Left ventricle myocardium inferior (tissue), 1 donor: ENCODE measurements at regions not wholly inside any gene's neighbourhood (a gene's known extent, or its start where the extent isn't known, plus 50 kb on each side); places are given as distances from the start of the nearest gene placed in this dataset.
A peak's percentile ranks its signal among the peaks of the same experiment; 100 is the strongest.
"Not testable (repeated sequence)": the region's sequence is repeated elsewhere in the genome, so short reads cannot be mapped to it uniquely, and the experiment has no call there.

Experiments used
- DNase-seq: peaks from one replicate; pipeline ENCODE4 v3.0.0-alpha.2; 2020
- H3K27ac ChIP-seq: fragments of 200-600 bp; replicated peaks from 2 replicates; pipeline ENCODE4 v1.8.0; 2021
- H3K27me3 ChIP-seq: fragments of 200-600 bp; 2 replicates; pipeline ENCODE4 v1.8.0; 2021; ENCODE audit warnings: low read depth
- H3K36me3 ChIP-seq: fragments of 200-600 bp; 2 replicates; pipeline ENCODE4 v1.8.0; 2021
- H3K4me1 ChIP-seq: fragments of 200-600 bp; 2 replicates; pipeline ENCODE4 v1.8.0; 2021
- H3K4me3 ChIP-seq: fragments of 200-600 bp; 2 replicates; pipeline ENCODE4 v1.8.0; 2021; ENCODE audit warnings: mild to moderate bottlenecking, moderate library complexity
- H3K9me3 ChIP-seq: fragments of 200-600 bp; replicated peaks from 2 replicates; pipeline ENCODE4 v1.8.0; 2021
- CTCF ChIP-seq: fragments of 200-600 bp; IDR thresholded peaks from 2 replicates; pipeline ENCODE4 v1.8.0; 2021; ENCODE audit warnings: antibody characterized with exemption, mild to moderate bottlenecking, borderline replicate concordance
- intact Hi-C: fragments of 100-400 bp; cut with micrococcal nuclease; formaldehyde crosslinking; loops from one replicate; pipeline ENCODE4 v1.11.0; 2022
- donor health status: DM: no; HTN: yes; CAD: no; lungs with severe emphysema.

GRCh38 chr17:30706461-30707335, 117.8 kb downstream of the CRLF3 start:
- H3K4me3 ChIP-seq, H3K27ac ChIP-seq, DNase-seq, H3K9me3 ChIP-seq, H3K36me3 ChIP-seq, intact Hi-C loops: not testable (repeated sequence)
- peaks cover 54% of the 10 kb centered on the region for H3K27me3 ChIP-seq
- H3K4me1 ChIP-seq, result peaks cover 24% of the 10 kb centered on the region

- H3K27ac ChIP-seq, H3K4me3 ChIP-seq, intact Hi-C loops, H3K9me3 ChIP-seq, H3K36me3 ChIP-seq, DNase-seq: not testable (repeated sequence)
- Histone ChIP-seq H3K4me1 (peaks cover 24% of the 10 kb centered on the region), H3K27me3 (peaks cover 61% of the 10 kb centered on the region)
These were observed 118.5 kb downstream of the CRLF3 start for GRCh38 chr17:30706004-30706403.

GRCh38 chr17:30701498-30701989, 122.9 kb downstream of the CRLF3 start:
- Histone ChIP-seq H3K9me3 (peaks cover under 1% of the 10 kb centered on the region), H3K27me3 (peaks cover 91% of the 10 kb centered on the region)
- DNase-seq, result no peak

GRCh38 chr17:30700833-30701232, 123.7 kb downstream of the CRLF3 start:
- intact Hi-C loops, result not testable (repeated sequence)

More at GRCh38 chr17:30701498-30701989, 122.9 kb downstream of the CRLF3 start:
- Histone ChIP-seq H3K4me1 (peaks cover 8% of the 10 kb centered on the region), H3K4me3 (no peak overlapping the region), H3K36me3 (no peaks in the 10 kb centered on the region), H3K27ac (no peak overlapping the region)
- intact Hi-C loops, result no loop called here
- no peak for TF ChIP-seq CTCF

GRCh38 chr17:30697619-30698460, 126.7 kb downstream of the CRLF3 start:
- Histone ChIP-seq H3K4me3 (peak overlapping the region; percentile 52), H3K27me3 (peaks cover 79% of the 10 kb centered on the region)
- peak; percentile 60 for DNase-seq
- H3K4me1 ChIP-seq, H3K27ac ChIP-seq, H3K9me3 ChIP-seq, H3K36me3 ChIP-seq, intact Hi-C loops: not testable (repeated sequence)
- peak; percentile 86 for TF ChIP-seq CTCF

More at GRCh38 chr17:30700833-30701232, 123.7 kb downstream of the CRLF3 start:
- H3K27me3 ChIP-seq, result peaks cover 90% of the 10 kb centered on the region
- DNase-seq, H3K36me3 ChIP-seq, H3K4me1 ChIP-seq, H3K9me3 ChIP-seq, H3K4me3 ChIP-seq, H3K27ac ChIP-seq: not testable (repeated sequence)

GRCh38 chr17:30696234-30696633, 128.3 kb downstream of the CRLF3 start:
- peaks cover 8% of the 10 kb centered on the region for H3K4me1 ChIP-seq
- peaks cover 4% of the 10 kb centered on the region for H3K9me3 ChIP-seq
- no peak for DNase-seq
- no peak for TF ChIP-seq CTCF
- no peak overlapping the region for H3K4me3 ChIP-seq
- intact Hi-C loops, result no loop called here
- H3K27me3 ChIP-seq, result peaks cover 63% of the 10 kb centered on the region
- H3K27ac ChIP-seq, result no peak overlapping the region
- H3K36me3 ChIP-seq, result no peaks in the 10 kb centered on the region

GRCh38 chr17:30695265-30695811, 129.2 kb downstream of the CRLF3 start:
- H3K36me3 ChIP-seq, H3K4me3 ChIP-seq, H3K9me3 ChIP-seq, DNase-seq, H3K27ac ChIP-seq, intact Hi-C loops, H3K4me1 ChIP-seq: not testable (repeated sequence)
- H3K27me3 ChIP-seq, result peaks cover 58% of the 10 kb centered on the region
